Astrocyte of the spinal cord (primary cell): ENCODE measurements at regions not wholly inside any gene's neighbourhood (a gene's known extent, or its start where the extent isn't known, plus 50 kb on each side); places are given as distances from the start of the nearest gene placed in this dataset.

Source experiments
- DNase-seq: peaks from one replicate; pipeline ENCODE4 v3.0.0; 2011; ENCODE audit warnings: low read depth, low spot score
- H3K4me3 ChIP-seq: 2 replicates; pipeline ENCODE4 v1.5.1; 2011; ENCODE audit warnings: low read depth, mild to moderate bottlenecking, low read length, moderate library complexity
- in situ Hi-C: cut with HindIII; loops from 2 replicates; pipeline ENCODE4 v1.10.0; 2017; ENCODE audit warnings: low sequenced_read_pairs
- TF ChIP-seq, protein P1 (sequence below): IDR thresholded peaks from 2 replicates; pipeline ENCODE4 v1.5.1; 2012; ENCODE audit warnings: low read depth, mild to moderate bottlenecking, low read length, inconsistent platforms

DNA sequence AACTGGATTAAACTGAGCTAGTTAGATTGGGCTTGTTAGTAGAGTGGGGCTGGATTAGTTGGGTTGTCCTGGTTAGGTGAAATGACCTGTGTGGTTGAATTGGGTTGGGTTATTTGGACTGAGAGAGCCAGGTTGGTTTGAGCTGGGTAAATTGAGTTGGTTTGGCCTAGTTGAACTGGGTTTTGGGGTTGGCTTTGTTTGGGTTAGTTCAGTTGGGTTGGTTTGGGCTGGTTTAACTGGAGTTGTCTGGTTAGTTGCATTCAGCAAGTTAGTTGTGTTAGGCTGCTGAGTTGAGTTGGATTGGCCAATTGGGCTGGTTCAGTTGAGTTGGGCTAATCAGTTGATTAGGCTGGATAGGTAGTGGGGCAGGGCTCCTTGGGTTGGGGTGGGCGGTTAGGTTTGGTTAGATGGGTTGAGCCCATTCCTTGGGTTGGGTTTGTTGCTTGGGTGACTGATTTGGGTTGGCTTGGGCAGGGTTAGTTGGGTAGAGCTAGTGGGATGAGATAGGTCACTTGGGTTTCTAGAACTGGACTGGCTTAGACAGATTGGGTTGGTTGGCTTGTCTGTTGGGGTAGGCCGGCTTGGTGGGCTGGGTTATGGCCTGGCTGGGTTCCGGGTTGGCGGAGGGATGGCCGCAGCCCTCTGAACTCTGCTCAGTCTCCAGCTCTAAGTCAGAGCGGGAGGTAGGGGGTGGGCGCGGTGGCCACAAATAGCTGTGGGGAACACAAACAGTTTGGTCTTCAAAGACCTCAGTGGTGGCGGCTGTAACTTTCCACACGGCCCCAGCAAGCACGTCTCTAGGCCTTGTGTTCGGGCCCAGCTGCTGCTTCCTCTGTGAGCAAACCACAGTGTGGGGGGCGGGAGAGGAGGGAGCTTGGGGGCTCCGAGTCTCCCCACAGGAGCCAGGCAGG is 67.2 kb upstream of the RUNX3 start:
- TF ChIP-seq, protein P1, sequence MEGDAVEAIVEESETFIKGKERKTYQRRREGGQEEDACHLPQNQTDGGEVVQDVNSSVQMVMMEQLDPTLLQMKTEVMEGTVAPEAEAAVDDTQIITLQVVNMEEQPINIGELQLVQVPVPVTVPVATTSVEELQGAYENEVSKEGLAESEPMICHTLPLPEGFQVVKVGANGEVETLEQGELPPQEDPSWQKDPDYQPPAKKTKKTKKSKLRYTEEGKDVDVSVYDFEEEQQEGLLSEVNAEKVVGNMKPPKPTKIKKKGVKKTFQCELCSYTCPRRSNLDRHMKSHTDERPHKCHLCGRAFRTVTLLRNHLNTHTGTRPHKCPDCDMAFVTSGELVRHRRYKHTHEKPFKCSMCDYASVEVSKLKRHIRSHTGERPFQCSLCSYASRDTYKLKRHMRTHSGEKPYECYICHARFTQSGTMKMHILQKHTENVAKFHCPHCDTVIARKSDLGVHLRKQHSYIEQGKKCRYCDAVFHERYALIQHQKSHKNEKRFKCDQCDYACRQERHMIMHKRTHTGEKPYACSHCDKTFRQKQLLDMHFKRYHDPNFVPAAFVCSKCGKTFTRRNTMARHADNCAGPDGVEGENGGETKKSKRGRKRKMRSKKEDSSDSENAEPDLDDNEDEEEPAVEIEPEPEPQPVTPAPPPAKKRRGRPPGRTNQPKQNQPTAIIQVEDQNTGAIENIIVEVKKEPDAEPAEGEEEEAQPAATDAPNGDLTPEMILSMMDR, result no peak
- H3K4me3 ChIP-seq, result no peak overlapping the region
- in situ Hi-C loops, result no loop called here
- DNase-seq, result no peak

DNA sequence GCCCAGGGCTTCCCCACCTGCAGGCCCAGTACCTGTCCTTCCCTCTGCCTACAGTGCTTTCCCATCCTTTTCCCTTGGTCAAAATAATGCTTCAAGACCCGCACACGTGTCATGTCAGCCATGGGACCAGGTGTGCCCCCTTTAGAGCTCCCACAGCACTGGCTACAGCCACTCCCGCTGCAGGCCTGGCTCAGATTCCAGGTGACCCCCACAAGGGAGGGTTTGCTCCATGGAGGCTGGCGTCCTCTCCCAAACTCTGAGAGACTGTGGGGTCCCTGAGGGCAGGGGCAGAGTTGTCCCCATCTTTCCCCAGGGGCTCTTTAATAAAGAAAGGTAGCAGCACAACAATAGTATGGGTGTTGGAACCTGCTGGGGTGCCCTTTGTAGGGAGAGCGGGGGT is 66.4 kb upstream of the RUNX3 start:
- in situ Hi-C loops, result no loop called here
- TF ChIP-seq, protein P1, result no peak
- no peak for DNase-seq
- no peak overlapping the region for H3K4me3 ChIP-seq

DNA sequence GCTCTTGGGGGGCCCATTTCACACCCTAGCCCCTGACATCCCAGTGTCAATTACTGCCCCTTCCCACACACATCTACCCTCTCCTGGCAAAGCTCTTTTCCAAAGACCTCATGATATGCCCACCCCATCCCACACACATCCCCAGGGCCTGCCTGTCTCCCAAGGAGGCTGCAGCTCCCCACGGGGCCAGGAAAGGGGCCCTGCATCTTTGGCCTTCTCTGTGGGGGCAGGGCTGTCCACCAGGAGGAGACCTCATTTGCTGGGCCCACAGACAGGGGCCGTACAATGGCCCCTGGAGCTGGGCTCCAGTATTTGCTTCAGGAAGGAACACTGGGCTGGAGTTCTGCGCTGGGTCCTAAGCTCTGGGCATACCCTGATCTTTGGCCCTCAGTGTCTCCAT is 65.6 kb upstream of the RUNX3 start:
- no peak for DNase-seq
- H3K4me3 ChIP-seq, result no peak overlapping the region
- in situ Hi-C loops, result no loop called here
- TF ChIP-seq, protein P1, result no peak

DNA sequence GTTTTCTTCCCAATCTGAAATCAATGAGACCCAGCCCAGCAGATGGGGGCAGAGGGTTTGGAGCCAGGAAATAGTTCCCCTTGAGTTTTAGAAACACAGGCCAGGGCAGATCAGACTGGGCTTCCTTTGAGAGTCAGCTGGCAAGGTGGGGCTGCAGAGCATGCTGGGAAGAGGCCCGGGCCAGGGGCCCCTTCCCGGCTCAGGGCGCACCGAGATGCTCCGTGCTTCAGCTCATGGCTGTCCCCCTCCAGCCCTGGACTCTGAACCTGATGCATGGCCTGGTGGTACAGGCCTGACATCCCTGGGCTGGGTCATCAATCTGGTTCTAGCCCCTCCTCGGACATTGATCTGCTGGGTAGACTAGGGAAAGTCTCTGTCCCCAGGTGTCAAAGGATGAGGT is 65.1 kb upstream of the RUNX3 start:
- TF ChIP-seq, protein P1, result no peak
- in situ Hi-C loops, result no loop called here
- no peak overlapping the region for H3K4me3 ChIP-seq
- no peak for DNase-seq

DNA sequence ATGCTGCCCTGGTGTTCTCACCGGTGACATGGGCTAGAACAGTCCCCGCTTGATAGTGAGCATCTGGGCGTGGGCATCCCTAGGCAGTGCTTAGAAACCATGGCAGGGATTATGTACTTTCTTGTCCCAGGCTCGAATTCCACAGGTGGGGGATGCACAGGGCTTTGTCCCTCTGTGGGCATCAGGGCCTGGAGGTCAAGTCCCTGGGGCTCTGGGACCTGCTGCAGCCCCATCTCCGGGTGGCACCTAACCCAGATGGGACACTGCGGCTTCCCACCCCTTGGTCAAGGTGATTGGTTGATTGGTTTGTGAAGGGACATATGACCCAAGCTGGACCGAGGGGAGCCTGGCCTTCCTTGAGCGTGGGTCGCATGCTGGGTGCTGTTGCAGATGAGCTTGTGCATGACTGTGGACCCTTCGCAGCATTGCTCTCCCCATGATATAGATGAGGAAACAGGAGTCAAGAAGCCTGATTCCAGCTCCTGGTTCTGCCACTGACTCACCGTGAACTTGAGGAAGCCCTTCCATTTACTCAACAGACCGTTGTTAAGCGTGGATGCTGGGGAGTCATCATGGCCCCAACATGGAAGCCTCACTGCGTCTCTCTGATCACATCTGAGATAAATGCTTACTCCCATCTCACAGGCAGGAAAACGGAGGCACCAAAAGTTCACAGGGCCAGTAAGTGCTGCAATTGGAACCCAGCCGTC is 64.0 kb upstream of the RUNX3 start:
- no peak for DNase-seq
- TF ChIP-seq, protein P1, result no peak
- H3K4me3 ChIP-seq, result no peak overlapping the region
- in situ Hi-C loops, result no loop called here

DNA sequence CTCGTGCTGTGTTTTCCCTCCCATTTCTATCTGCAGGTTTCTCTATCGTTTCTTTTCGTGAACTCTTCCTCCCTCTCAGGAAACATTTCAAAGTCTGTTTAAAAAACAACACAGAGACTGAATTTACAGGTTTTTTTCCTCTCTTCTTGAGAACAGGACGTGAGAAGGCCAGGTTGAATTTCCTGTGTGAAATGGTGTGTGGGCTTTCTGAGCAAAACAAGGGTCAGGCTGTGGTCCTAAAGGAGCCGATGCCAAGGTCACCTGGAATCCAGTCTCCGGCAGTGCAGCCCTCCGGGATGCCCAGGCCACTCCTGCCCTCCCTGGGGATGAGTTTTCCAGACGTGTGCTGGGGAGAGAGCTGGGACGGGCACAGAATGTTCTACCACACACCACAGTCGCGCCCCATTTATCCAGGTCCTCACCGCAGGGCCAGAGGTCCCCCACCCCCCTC is 62.7 kb upstream of the RUNX3 start:
- in situ Hi-C loops, result no loop called here

More for the DNA sequence above, 62.7 kb upstream of the RUNX3 start:
- H3K4me3 ChIP-seq, result no peak overlapping the region
- DNase-seq, result no peak
- TF ChIP-seq, protein P1, result no peak
